Sigmoid colon (tissue), 4 donors: ENCODE measurements at regions not wholly inside any gene's neighbourhood (a gene's known extent, or its start where the extent isn't known, plus 50 kb on each side); places are given as distances from the start of the nearest gene placed in this dataset.

Experiments used
- CTCF ChIP-seq, 4 experiments: fragments of 450-650 bp in 3 of 4; fragments of 200-600 bp in 1 of 4; IDR thresholded peaks; one replicate each; pipeline ENCODE4 v1.5.1; 2016 to 2019; ENCODE audit warnings: antibody characterized with exemption in 4 of 4, mild to moderate bottlenecking in 3 of 4, moderate library complexity in 2 of 4
- EP300 ChIP-seq, 4 donors: sonication (generic); formaldehyde crosslinking; IDR thresholded peaks; one replicate each; pipeline ENCODE4 v1.6.1; 2017; ENCODE audit warnings: antibody characterized with exemption in 4 of 4
- POLR2A ChIP-seq, 2 donors: fragments of 450-650 bp; IDR thresholded peaks; one replicate each; pipeline ENCODE4 v1.6.1; 2016; ENCODE audit warnings: antibody characterized with exemption in 2 of 2, mild to moderate bottlenecking in 2 of 2, moderate library complexity in 2 of 2
- POLR2AphosphoS5 ChIP-seq, 4 donors: sonication (generic); formaldehyde crosslinking; IDR thresholded peaks; one replicate each; pipeline ENCODE4 v1.6.1; 2017; ENCODE audit warnings: antibody characterized with exemption in 4 of 4

DNA sequence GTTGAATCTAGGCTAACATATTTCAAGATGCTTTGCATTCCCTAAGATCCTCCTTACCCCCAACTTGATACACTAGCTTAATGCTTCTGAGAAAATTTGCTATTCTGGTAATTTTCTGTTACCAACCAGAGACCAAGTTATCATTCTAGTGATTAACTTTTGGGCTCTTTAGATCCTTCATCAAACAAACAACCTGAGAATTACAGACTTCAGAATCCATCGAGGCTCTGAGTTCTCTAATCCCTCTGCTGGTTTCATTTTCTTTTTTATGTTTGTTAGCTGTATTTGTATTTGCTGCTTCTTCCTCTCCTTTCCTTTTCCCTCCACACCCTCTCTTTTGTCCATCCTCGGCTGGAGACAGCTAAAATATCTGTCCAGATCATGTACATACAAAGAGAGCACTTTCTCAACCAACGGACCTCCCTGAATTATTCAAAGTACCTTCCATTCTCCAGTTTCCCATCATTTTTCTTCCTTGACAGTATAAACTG is 98.7 kb upstream of the RIPOR2 start:
- TF ChIP-seq CTCF (IDR thresholded peaks at IDR 0.05) (no peak), POLR2AphosphoS5 (IDR thresholded peaks at IDR 0.05) (no peak), EP300 (IDR thresholded peaks at IDR 0.05) (no peak), POLR2A (IDR thresholded peaks at IDR 0.05) (no peak)
